Choroid plexus epithelial cell (primary cell): ENCODE measurements at regions not wholly inside any gene's neighbourhood (a gene's known extent, or its start where the extent isn't known, plus 50 kb on each side); places are given as distances from the start of the nearest gene placed in this dataset.

ENCODE experiments used
- DNase-seq: peaks from one replicate; pipeline ENCODE4 v3.0.0-alpha.2; 2010; ENCODE audit warnings: low read depth
- H3K4me3 ChIP-seq: 2 replicates; pipeline ENCODE4 v1.5.1; 2011; ENCODE audit warnings: low read depth, mild to moderate bottlenecking, control low read depth, low read length, moderate library complexity
- TF ChIP-seq, protein P1 (sequence below): conservative IDR thresholded peaks from 2 replicates; pipeline ENCODE4 v1.5.1; 2011; ENCODE audit warnings: low read depth, mild to moderate bottlenecking, control low read depth, inconsistent platforms, low read length, moderate library complexity

- no peak for DNase-seq
- TF ChIP-seq, protein P1, sequence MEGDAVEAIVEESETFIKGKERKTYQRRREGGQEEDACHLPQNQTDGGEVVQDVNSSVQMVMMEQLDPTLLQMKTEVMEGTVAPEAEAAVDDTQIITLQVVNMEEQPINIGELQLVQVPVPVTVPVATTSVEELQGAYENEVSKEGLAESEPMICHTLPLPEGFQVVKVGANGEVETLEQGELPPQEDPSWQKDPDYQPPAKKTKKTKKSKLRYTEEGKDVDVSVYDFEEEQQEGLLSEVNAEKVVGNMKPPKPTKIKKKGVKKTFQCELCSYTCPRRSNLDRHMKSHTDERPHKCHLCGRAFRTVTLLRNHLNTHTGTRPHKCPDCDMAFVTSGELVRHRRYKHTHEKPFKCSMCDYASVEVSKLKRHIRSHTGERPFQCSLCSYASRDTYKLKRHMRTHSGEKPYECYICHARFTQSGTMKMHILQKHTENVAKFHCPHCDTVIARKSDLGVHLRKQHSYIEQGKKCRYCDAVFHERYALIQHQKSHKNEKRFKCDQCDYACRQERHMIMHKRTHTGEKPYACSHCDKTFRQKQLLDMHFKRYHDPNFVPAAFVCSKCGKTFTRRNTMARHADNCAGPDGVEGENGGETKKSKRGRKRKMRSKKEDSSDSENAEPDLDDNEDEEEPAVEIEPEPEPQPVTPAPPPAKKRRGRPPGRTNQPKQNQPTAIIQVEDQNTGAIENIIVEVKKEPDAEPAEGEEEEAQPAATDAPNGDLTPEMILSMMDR, result no peak
- no peak overlapping the region for H3K4me3 ChIP-seq
These were observed 144.1 kb upstream of the PELI2 start for GRCh38 chr14:55973911-55974630.

GRCh38 chr14:55975281-55975910 lies 142.8 kb upstream of the PELI2 start:
- no peak overlapping the region for H3K4me3 ChIP-seq
- no peak for DNase-seq
- TF ChIP-seq, protein P1, result no peak

GRCh38 chr14:55976219-55976618 lies 142.0 kb upstream of the PELI2 start:
- H3K4me3 ChIP-seq, result no peak overlapping the region
- TF ChIP-seq, protein P1, result no peak
- DNase-seq, result no peak

DNA sequence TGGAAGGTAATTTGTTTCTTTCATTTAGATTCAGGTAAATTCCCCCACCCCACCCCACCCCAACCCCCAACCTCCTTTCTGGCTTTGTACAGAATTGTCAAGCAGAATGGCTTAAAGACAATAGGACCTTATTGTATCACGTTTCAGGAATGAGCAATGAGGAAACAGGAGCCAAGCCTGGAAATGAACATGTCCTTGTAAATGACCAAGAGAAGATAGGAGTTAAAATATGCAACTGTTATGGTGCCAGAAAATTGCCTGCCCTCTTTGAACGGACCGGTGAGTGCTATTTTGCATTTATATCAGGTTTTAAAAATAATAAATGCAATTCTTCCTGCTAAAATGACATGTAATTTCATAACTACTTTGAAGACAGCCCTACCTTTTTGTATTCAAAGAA lies 141.6 kb upstream of the PELI2 start:
- no peak overlapping the region for H3K4me3 ChIP-seq
- DNase-seq, result no peak
- TF ChIP-seq, protein P1, result no peak

GRCh38 chr14:55977392-55978150 lies 140.6 kb upstream of the PELI2 start:
- TF ChIP-seq, protein P1, result no peak
- no peak overlapping the region for H3K4me3 ChIP-seq
- no peak for DNase-seq

GRCh38 chr14:55979096-55979495 lies 139.1 kb upstream of the PELI2 start:
- TF ChIP-seq, protein P1, result no peak
- no peak for DNase-seq

GRCh38 chr14:55979781-55980180 lies 138.4 kb upstream of the PELI2 start:
- no peak for DNase-seq
- TF ChIP-seq, protein P1, result no peak

More at GRCh38 chr14:55979096-55979495, 139.1 kb upstream of the PELI2 start:
- H3K4me3 ChIP-seq, result no peak overlapping the region

More at GRCh38 chr14:55979781-55980180, 138.4 kb upstream of the PELI2 start:
- no peak overlapping the region for H3K4me3 ChIP-seq
